SH-SY5Y (cell line): ENCODE measurements at regions not wholly inside any gene's neighbourhood (a gene's known extent, or its start where the extent isn't known, plus 50 kb on each side); places are given as distances from the start of the nearest gene placed in this dataset.

Source experiments
- GATA2 ChIP-seq: IDR thresholded peaks from 2 replicates; pipeline ENCODE4 v1.6.1; 2011; ENCODE audit warnings: mild to moderate bottlenecking, low read depth, low read length
- GATA3 ChIP-seq: IDR thresholded peaks from 2 replicates; pipeline ENCODE4 v1.6.1; 2011; ENCODE audit warnings: low read depth, mild to moderate bottlenecking, low read length, moderate library complexity

DNA sequence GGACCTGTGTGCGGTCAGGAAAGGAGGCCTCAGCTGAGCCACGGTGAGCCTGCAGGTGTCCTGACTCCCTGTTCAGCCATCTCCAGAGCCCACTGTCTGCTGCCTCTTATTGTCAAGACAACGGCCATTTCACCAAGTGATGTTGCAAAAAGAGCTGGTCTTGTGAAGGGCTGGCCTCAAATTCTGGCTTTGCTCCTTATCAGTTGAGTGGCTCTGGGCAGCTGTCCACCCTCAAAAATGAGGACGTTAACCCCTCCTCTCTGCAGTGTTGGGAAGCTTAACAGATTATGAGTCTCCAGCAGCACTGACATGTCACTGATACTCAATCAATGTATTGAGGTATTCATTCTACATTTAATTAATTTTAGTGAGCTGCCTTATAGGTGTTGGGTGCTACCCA, 171.1 kb upstream of the TOX3 start:
- no peak for TF ChIP-seq GATA2
- TF ChIP-seq GATA3 = no peak
